Peyer's patch (tissue), 4 donors: ENCODE measurements at regions not wholly inside any gene's neighbourhood (a gene's known extent, or its start where the extent isn't known, plus 50 kb on each side); places are given as distances from the start of the nearest gene placed in this dataset.

Experiments used
- DNase-seq, 3 donors: peaks; one replicate each; pipeline ENCODE4 v3.0.0-alpha.2; 2017 to 2019
- H3K27ac ChIP-seq, 4 donors: fragments of 200-600 bp; sonication (generic); one replicate each; pipeline ENCODE4 v1.5.1; 2016 to 2019
- H3K27me3 ChIP-seq, 2 donors: fragments of 200-600 bp; sonication (generic); one replicate each; pipeline ENCODE4 v1.5.1; 2019
- H3K36me3 ChIP-seq, 3 donors: fragments of 200-600 bp; sonication (generic); one replicate each; pipeline ENCODE4 v1.5.1; 2016 to 2019
- H3K4me1 ChIP-seq, 4 donors: fragments of 200-600 bp; sonication (generic); one replicate each; pipeline ENCODE4 v1.5.1; 2016 to 2019
- H3K4me3 ChIP-seq, 4 donors: fragments of 200-600 bp; sonication (generic); 1 replicate in 3 of 4; 2 replicates in 1 of 4; pipeline ENCODE4 v1.5.1; 2016 to 2019; ENCODE audit warnings: mild to moderate bottlenecking in 1 of 4
- H3K9me3 ChIP-seq, 4 donors: fragments of 200-600 bp; sonication (generic); one replicate each; pipeline ENCODE4 v1.5.1; 2016 to 2019; ENCODE audit warnings: mild to moderate bottlenecking in 1 of 4
- CTCF ChIP-seq, 6 experiments: fragments of 450-650 bp in 4 of 6; fragments of 200-600 bp in 2 of 6; sonication (generic) in 1 of 6; IDR thresholded peaks; one replicate each; pipeline ENCODE4 v1.5.1; 2017 to 2019; ENCODE audit warnings: antibody characterized with exemption in 6 of 6, mild to moderate bottlenecking in 3 of 6, moderate library complexity in 1 of 6
- POLR2A ChIP-seq, 2 donors: fragments of 450-650 bp; IDR thresholded peaks; one replicate each; pipeline ENCODE4 v1.5.1; 2017; ENCODE audit warnings: antibody characterized with exemption in 2 of 2, mild to moderate bottlenecking in 2 of 2, moderate library complexity in 2 of 2

DNA sequence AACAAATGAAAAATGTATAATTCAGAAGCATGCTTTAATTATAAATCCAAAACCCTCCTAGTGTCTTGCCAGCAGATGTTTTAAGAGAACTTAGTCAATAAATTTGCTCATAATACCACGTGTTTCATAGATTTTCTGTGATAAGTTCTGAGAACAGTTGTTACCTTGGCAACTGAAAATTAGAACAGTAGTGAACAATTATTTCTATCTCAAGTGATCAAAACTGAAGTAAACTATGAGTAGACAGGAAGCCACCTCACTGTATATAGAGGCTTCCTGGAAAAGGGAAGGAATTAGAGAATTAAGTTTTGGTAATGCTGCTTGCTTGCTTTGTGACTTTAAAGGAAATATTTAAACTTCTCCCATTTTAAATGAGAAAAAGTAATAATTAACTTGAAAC lies 266.0 kb upstream of the ANO3 start:
- no peaks in the 10 kb centered on the region for H3K27me3 ChIP-seq
- TF ChIP-seq CTCF (IDR thresholded peaks at IDR 0.05) (no peak), POLR2A (IDR thresholded peaks at IDR 0.05) (no peak)
- H3K4me3 ChIP-seq: no peak overlapping the region
- DNase-seq: no peak
- H3K27ac ChIP-seq: no peak overlapping the region
- no peaks in the 10 kb centered on the region for H3K9me3 ChIP-seq
- no peaks in the 10 kb centered on the region for H3K4me1 ChIP-seq
- H3K36me3 ChIP-seq: no peaks in the 10 kb centered on the region

DNA sequence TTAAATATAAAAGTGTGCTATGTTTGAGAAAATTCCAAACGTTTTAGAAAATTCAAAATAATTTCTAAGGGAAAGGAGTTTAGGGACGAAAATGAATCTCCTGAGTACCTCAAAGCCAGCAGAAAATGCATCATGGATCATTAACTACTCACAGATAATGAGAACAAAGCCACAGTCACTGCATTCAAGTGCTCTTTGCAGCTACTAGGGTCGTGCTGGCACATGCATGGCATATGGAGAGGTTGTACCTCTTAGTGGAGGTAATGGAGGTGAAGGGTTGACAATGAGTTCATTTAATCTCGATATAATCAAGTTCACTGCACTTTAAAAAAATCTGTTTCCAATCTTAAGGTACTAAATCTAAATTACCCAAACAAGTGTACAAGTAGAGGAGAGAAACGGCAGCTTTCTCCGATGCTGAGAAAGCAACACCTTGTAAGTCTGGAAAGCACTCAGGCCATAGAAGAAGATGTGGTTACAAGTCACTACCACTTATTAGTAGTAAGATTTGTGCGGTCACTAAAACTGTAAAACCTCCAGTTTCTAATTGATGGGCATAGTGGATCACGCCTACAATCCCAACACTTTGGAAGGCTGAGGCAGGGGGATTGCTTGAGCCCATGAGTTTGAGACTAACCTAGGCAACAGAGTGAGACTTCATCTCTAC lies 261.1 kb upstream of the ANO3 start:
- no peak for DNase-seq
- no peaks in the 10 kb centered on the region for H3K36me3 ChIP-seq
- no peak for TF ChIP-seq CTCF (IDR thresholded peaks at IDR 0.05)
- TF ChIP-seq POLR2A (IDR thresholded peaks at IDR 0.05): no peak
- H3K4me1 ChIP-seq: no peaks in the 10 kb centered on the region
- H3K9me3 ChIP-seq: no peaks in the 10 kb centered on the region
- H3K27me3 ChIP-seq: no peaks in the 10 kb centered on the region
- H3K27ac ChIP-seq: no peak overlapping the region
- no peak overlapping the region for H3K4me3 ChIP-seq

GRCh38 chr11:26072614-26073153 lies 259.2 kb upstream of the ANO3 start:
- Histone ChIP-seq H3K36me3 (no peaks in the 10 kb centered on the region), H3K27ac (no peak overlapping the region)
- TF ChIP-seq POLR2A (IDR thresholded peaks at IDR 0.05) (no peak), CTCF (IDR thresholded peaks at IDR 0.05) (no peak)

DNA sequence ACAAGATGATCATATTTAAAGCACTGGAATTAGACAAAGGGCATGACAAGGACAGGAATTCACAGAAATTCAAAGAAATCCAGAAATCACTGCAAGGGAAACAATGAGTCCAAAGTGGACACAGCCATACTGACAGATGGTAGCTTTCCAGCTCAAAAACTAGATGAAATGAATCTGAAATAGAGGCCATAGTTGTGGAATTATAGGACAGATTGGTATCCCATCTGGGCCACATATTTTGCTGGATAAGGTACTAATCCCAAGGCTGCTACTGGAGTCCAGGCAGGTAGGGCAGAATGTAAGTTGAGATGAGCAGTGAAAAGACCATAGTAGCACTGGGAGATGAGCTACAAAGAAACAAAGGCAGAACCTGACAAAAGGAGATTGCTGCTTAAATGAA lies 258.3 kb upstream of the ANO3 start:
- no peak for DNase-seq
- Histone ChIP-seq H3K36me3 (no peaks in the 10 kb centered on the region), H3K9me3 (no peaks in the 10 kb centered on the region), H3K4me1 (no peaks in the 10 kb centered on the region), H3K27ac (no peak overlapping the region), H3K4me3 (no peak overlapping the region), H3K27me3 (no peaks in the 10 kb centered on the region)
- TF ChIP-seq POLR2A (IDR thresholded peaks at IDR 0.05) (no peak), CTCF (IDR thresholded peaks at IDR 0.05) (no peak)

More at GRCh38 chr11:26072614-26073153, 259.2 kb upstream of the ANO3 start:
- Histone ChIP-seq H3K27me3 (no peaks in the 10 kb centered on the region), H3K4me3 (no peak overlapping the region), H3K9me3 (no peaks in the 10 kb centered on the region), H3K4me1 (no peaks in the 10 kb centered on the region)
- no peak for DNase-seq

- H3K36me3 ChIP-seq: no peaks in the 10 kb centered on the region
- H3K9me3 ChIP-seq: no peaks in the 10 kb centered on the region
- H3K27ac ChIP-seq: no peak overlapping the region
- no peak for TF ChIP-seq CTCF (IDR thresholded peaks at IDR 0.05)
- no peaks in the 10 kb centered on the region for H3K27me3 ChIP-seq
- no peak for DNase-seq
- H3K4me1 ChIP-seq: no peaks in the 10 kb centered on the region
- no peak overlapping the region for H3K4me3 ChIP-seq
Observed at GRCh38 chr11:26076233-26076990, 255.5 kb upstream of the ANO3 start.
